ENCODE measurements at regions not wholly inside any gene's neighbourhood (a gene's known extent, or its start where the extent isn't known, plus 50 kb on each side); places are given as distances from the start of the nearest gene placed in this dataset.

GRCh38 chr21:43267391-43268085 lies 98.7 kb downstream of the CRYAA start:
- Mint-ChIP-seq H3K4me3 (no peak overlapping the region), H3K4me1 (peaks cover 19% of the 10 kb centered on the region), H3K27ac (no peak overlapping the region), H3K27me3 (ENCODE audit: insufficient read depth, low read depth) (peaks cover 3% of the 10 kb centered on the region), H3K9me3 (peaks cover 2% of the 10 kb centered on the region), H3K36me3 (no peaks in the 10 kb centered on the region)
- H3K9me3 ChIP-seq (ENCODE audit: low read depth) = no peaks in the 10 kb centered on the region
- no peaks in the 10 kb centered on the region for H4K20me1 ChIP-seq (ENCODE audit: low read depth)
- no peaks in the 10 kb centered on the region for H3F3A ChIP-seq (ENCODE audit: low read depth)
- H2AFZ ChIP-seq (replicated peaks) = no peak overlapping the region
- DNase-seq (ENCODE audit: low spot score) = no peak
- no peaks in the 10 kb centered on the region for H3K4me1 ChIP-seq
- no peak overlapping the region for H3K9ac ChIP-seq
- no peaks in the 10 kb centered on the region for H3K36me3 ChIP-seq
- no peak overlapping the region for H3K4me2 ChIP-seq
- TF ChIP-seq CTCF (IDR thresholded peaks at IDR 0.05) (no peak), EZH2 (IDR thresholded peaks at IDR 0.05) (no peak), EZH2phosphoT487 (IDR thresholded peaks at IDR 0.05) (no peak)
- no peaks in the 10 kb centered on the region for H3K27me3 ChIP-seq
- no peaks in the 10 kb centered on the region for H3K79me2 ChIP-seq (ENCODE audit: low read depth)
- no peak overlapping the region for H3K4me3 ChIP-seq
- no peak overlapping the region for H3K27ac ChIP-seq

GRCh38 chr21:43266534-43266933 lies 97.7 kb downstream of the CRYAA start:
- Mint-ChIP-seq H3K27ac (no peak overlapping the region), H3K9me3 (peaks cover 2% of the 10 kb centered on the region), H3K4me3 (no peak overlapping the region), H3K27me3 (ENCODE audit: insufficient read depth, low read depth) (peaks cover 3% of the 10 kb centered on the region), H3K4me1 (peaks cover 19% of the 10 kb centered on the region), H3K36me3 (no peaks in the 10 kb centered on the region)
- Histone ChIP-seq H2AFZ (replicated peaks) (no peak overlapping the region), H3K4me2 (no peak overlapping the region), H4K20me1 (ENCODE audit: low read depth) (no peaks in the 10 kb centered on the region), H3K9me3 (ENCODE audit: low read depth) (no peaks in the 10 kb centered on the region), H3K4me3 (no peak overlapping the region), H3K9ac (no peak overlapping the region), H3K27ac (no peak overlapping the region), H3K27me3 (no peaks in the 10 kb centered on the region), H3K79me2 (ENCODE audit: low read depth) (no peaks in the 10 kb centered on the region), H3K4me1 (no peaks in the 10 kb centered on the region), H3F3A (ENCODE audit: low read depth) (no peaks in the 10 kb centered on the region), H3K36me3 (no peaks in the 10 kb centered on the region)
- DNase-seq (ENCODE audit: low spot score) = no peak
- TF ChIP-seq EZH2phosphoT487 (IDR thresholded peaks at IDR 0.05) = no peak

GRCh38 chr21:43262427-43262826 lies 93.6 kb downstream of the CRYAA start:
- H3K4me2 ChIP-seq = no peak overlapping the region
- no peak for DNase-seq (ENCODE audit: low spot score)
- no peaks in the 10 kb centered on the region for H3K27me3 ChIP-seq
- no peaks in the 10 kb centered on the region for H3K79me2 ChIP-seq (ENCODE audit: low read depth)
- peaks cover 2% of the 10 kb centered on the region for H3K9me3 Mint-ChIP-seq
- no peak overlapping the region for H2AFZ ChIP-seq (replicated peaks)
- H3K9ac ChIP-seq = no peak overlapping the region
- no peak overlapping the region for H3K4me3 ChIP-seq
- no peaks in the 10 kb centered on the region for H3F3A ChIP-seq (ENCODE audit: low read depth)
- H3K27me3 Mint-ChIP-seq (ENCODE audit: insufficient read depth, low read depth) = peaks cover under 1% of the 10 kb centered on the region
- no peak overlapping the region for H3K27ac ChIP-seq
- TF ChIP-seq CTCF (IDR thresholded peaks at IDR 0.05) (no peak), EZH2 (IDR thresholded peaks at IDR 0.05) (no peak), EZH2phosphoT487 (IDR thresholded peaks at IDR 0.05) (no peak)
- no peaks in the 10 kb centered on the region for H3K36me3 Mint-ChIP-seq
- peaks cover 3% of the 10 kb centered on the region for H3K4me1 Mint-ChIP-seq
- H3K4me3 Mint-ChIP-seq = no peak overlapping the region
- no peak overlapping the region for H3K27ac Mint-ChIP-seq
- H3K9me3 ChIP-seq (ENCODE audit: low read depth) = no peaks in the 10 kb centered on the region
- H3K36me3 ChIP-seq = no peaks in the 10 kb centered on the region
- no peaks in the 10 kb centered on the region for H3K4me1 ChIP-seq
- H4K20me1 ChIP-seq (ENCODE audit: low read depth) = no peaks in the 10 kb centered on the region
